OCI-LY7 (cell line): ENCODE measurements at regions not wholly inside any gene's neighbourhood (a gene's known extent, or its start where the extent isn't known, plus 50 kb on each side); places are given as distances from the start of the nearest gene placed in this dataset.

Experiments
- EZH2phosphoT487 ChIP-seq: fragments of 200-600 bp; sonication (generic); IDR thresholded peaks from 2 replicates; pipeline ENCODE4 v1.6.1; 2018; ENCODE audit warnings: low read depth, borderline replicate concordance, mild to moderate bottlenecking, mixed run types, antibody characterized with exemption, low read length, moderate library complexity, mixed read lengths
- TF ChIP-seq, protein P1 (sequence below): fragments of 200-600 bp; sonication (generic); conservative IDR thresholded peaks from 2 replicates; pipeline ENCODE4 v1.5.1; 2014; ENCODE audit warnings: mild to moderate bottlenecking, antibody characterized with exemption, low read length, moderate library complexity, mixed read lengths

- TF ChIP-seq, protein P1, sequence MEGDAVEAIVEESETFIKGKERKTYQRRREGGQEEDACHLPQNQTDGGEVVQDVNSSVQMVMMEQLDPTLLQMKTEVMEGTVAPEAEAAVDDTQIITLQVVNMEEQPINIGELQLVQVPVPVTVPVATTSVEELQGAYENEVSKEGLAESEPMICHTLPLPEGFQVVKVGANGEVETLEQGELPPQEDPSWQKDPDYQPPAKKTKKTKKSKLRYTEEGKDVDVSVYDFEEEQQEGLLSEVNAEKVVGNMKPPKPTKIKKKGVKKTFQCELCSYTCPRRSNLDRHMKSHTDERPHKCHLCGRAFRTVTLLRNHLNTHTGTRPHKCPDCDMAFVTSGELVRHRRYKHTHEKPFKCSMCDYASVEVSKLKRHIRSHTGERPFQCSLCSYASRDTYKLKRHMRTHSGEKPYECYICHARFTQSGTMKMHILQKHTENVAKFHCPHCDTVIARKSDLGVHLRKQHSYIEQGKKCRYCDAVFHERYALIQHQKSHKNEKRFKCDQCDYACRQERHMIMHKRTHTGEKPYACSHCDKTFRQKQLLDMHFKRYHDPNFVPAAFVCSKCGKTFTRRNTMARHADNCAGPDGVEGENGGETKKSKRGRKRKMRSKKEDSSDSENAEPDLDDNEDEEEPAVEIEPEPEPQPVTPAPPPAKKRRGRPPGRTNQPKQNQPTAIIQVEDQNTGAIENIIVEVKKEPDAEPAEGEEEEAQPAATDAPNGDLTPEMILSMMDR, result no peak
- TF ChIP-seq EZH2phosphoT487, result no peak
Measured at GRCh38 chr2:19812166-19812565, 89.6 kb downstream of the TTC32 start.
